HG02763 (cell line): ENCODE measurements at regions not wholly inside any gene's neighbourhood (a gene's known extent, or its start where the extent isn't known, plus 50 kb on each side); places are given as distances from the start of the nearest gene placed in this dataset.

Experiments
- ATAC-seq: cut with Tn5 transposase; IDR thresholded peaks from one replicate; pipeline ENCODE4 v1.9.1; 2021; ENCODE audit warnings: mild to moderate bottlenecking, moderate library complexity; ENCODE audit not compliant: unreplicated experiment

DNA sequence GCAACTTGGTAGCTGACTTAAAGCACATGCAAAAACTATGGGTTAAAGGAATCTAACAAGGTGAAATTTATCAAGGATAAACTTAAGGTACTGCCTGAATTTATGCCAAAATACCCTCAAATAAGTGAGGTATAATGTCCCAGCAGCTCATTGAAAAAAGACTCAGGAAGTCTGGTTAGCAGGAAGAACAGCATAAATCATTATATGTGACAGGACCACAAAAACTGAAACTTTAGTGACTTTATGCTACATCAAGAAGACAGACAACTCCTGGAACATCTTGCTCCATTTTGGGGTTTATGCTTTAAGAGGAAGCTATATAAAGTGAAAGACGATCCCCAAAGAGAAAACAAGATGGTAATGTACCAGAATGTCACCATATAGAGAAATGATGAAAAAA is 282.4 kb upstream of the ZNF462 start:
- ATAC-seq, result no peak

DNA sequence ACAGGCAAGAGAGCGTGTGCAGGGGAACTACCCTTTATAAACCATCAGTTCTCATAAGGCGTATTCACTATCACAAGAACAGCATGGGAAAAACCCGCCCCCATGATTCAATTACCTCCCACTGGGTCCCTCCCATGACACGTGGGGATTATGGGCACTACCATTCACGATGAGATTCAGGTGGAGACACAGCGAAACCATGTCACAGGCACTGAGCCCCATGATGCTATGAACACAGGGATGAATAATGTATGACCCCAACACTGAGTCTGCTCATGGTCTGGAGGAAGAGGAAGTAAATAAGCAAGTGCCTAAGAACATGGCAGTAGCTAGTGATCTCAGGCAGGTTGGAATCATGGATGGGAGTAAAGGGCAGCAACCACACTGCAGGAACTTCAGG is 281.0 kb upstream of the ZNF462 start:
- ATAC-seq, result no peak

DNA sequence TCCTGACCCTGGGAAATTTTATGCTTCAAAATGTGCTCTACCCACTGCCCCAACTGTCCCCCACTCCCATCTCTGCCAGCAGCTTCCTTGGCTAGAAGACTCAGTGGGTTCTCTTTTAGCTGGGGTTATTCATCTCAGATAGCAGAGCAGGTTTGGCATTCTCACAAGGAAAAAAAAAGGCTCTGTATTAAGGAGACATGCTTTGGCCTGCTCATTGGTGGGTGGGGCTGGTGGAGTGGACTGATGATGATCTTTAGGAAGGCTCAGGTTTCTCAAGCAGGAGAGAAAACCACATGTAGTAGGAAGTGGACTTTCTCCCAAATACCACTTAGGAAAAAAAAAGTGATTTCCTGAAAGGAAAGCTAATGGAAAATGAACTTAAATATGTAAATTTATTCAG is 279.2 kb upstream of the ZNF462 start:
- no peak for ATAC-seq

DNA sequence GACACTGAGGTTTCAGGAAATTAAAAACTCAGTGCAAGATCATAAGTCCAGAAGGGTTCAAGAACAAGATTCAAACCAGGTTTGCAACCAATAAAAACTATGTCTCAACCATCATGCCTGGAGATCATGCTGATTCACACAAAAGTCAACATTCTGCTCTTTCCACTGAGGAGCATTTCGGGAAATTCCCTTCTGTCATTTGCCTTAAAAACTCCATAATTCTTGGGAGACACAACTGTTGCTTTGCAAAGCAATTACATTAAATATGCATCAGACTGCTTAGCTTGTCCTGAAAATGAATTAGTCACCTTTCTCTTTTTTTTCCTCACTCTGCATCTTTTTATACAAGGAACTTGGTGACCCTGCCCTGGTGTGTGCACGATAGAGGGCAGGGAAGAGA is 275.9 kb upstream of the ZNF462 start:
- no peak for ATAC-seq

DNA sequence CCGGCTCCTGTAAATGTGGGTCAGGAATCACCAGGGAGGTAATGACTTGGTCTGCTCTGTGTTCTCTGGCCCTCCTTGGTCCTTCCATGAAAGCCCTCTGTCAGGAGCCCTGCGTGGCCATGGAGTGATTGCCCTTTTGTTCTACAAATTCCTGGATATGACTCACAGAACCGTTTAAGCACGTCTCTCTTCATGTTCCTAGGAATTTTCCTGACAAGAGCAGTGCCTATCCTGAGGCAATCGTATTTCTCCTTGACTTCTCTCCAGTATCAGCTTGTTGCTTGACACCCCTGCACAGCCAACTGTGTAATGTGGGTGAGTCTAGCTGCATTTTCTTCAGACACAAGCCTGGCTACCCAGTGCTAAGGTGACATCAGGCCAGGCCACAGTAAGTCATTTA is 274.3 kb upstream of the ZNF462 start:
- ATAC-seq, result no peak

DNA sequence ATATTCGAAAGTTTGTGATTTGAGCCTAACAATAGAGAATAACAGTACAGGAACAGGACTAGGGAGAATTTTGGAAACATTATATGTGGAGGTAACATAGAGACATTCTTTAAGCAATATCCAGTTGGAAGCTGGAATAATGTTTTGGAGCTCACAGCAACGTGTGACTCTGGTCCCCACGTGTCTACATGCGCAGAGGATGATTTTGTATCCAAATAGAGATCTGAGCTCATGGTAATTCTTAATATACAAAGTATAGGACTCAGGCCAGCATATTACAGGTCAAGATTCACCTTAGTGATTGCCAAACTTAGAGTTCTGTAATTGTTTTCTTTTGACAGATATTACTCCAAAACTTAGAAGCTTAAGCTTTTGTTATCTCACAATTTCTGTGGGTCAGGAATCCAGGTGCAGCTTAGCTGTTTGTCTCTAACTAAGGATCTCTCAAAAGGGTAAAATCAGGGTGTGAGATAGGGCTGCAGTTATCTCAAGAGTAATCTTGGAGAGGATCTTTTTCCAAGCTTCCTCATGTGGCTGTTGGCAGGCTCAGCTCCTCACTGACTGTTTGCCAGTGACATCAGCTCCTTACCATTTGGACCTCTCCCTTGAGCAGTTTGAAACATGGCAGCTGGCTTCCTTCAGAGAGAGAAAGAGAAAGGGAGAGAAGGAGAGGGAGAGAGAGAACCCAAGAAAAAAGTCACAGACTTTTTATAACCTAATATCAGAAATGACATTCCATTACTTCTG is 272.0 kb upstream of the ZNF462 start:
- ATAC-seq, result no peak

DNA sequence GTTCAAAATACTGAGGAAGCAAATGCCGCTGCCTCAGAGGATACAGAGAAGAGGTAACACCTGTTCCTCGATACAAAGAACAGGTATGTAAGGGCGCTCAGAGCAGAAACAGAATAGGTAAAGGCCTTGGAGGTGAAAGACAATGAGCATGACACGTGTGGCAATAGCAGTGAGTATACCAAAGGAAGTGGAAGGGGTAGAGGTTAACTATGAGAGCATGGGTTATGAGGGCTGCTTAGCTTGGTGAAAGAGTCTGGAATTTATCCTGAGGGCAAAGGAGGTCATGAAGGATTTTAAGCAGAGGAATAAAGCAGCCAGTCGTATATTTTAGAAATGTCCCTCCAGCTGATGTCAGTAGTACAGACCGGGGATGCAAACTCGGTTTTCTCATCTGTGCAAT is 269.8 kb upstream of the ZNF462 start:
- ATAC-seq, result no peak

DNA sequence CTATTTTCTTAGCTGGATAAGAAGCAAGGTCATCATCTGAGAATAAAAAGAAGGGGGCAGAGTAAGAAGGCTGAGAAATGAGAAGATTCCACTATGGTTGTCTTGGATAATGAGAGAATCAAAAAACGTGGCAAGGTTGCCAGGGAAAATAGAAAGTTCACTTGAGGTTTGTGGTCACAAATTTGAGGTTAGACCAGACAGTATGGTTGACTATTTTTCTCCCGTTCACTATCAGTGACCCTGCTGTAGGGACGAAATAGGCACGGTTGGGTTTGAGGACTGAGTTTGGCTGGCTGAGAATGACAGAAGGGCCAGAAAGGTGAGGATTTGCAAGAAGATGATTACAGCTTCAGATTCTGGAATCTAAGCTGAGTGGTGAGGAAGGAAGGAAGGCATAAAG is 266.0 kb upstream of the ZNF462 start:
- no peak for ATAC-seq

DNA sequence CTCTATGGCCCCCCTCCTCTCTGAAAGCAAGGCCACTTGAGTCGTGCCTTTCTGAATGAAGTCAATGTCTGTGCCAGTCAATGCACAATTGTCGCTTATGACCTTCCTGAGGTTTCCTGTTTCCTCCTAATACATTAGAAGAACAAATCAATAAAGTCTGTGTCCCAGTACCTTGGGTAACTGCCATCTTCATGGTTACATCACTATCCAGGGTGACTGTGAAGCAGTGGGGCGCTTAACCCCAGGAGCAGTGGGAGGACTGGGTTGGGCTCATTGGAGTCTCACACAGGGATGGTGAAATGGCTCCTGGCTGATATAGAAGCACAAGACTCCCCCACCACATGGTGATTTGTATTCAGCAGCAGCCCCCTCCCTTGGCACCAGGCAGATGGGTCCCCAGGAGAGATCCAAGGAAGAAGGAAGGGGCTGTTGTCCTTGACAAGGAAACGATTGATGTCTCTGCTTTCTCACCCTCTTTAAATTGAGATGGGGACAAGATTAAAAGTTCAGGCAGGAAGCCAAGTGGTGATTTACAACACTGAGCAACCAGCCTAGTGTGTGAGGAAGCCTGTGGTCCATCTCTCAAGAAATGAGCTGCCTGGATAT is 261.9 kb upstream of the ZNF462 start:
- ATAC-seq, result no peak

DNA sequence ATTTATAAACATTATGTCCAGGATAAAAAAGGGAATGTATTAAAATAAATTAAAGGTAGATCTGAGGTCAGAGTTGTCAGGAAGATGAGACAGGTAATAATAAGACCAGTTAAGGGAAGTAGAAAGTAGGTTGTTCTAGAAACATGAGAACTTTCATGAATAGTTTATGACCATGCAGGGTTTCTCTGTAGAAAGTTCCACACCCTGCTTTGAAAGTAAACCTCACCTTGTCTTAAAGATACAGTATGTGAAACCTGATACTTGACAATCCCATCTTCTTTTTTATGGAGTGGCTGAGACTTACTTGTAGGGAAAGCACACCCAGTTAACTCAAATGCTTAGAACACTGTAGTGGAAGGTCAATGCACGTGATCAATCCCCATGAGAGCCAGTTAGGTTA is 260.6 kb upstream of the ZNF462 start:
- no peak for ATAC-seq

DNA sequence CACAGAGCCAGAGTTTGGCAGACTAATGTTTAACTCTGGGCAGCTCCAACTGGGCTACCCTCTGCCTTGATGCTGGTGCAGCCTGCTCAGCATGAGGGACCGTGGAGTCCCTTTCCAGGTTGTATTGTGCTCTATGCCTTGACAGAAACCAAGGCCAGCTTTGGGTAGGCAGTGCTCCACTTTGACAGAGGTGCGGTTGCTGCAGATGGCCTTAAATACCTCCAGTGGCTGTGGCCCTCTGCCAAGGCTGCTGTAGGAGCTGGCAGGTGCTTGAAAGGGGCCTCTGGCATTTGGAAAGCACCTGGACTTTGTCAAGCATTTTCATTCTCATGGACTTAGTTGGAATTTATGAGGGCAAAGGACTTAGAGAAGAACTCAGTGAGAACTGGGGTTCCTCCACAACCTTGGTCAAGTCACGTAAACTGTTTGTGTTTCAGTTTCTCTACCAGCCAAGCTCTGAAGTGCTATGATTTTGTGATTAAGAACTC is 249.7 kb upstream of the ZNF462 start:
- ATAC-seq, result no peak

DNA sequence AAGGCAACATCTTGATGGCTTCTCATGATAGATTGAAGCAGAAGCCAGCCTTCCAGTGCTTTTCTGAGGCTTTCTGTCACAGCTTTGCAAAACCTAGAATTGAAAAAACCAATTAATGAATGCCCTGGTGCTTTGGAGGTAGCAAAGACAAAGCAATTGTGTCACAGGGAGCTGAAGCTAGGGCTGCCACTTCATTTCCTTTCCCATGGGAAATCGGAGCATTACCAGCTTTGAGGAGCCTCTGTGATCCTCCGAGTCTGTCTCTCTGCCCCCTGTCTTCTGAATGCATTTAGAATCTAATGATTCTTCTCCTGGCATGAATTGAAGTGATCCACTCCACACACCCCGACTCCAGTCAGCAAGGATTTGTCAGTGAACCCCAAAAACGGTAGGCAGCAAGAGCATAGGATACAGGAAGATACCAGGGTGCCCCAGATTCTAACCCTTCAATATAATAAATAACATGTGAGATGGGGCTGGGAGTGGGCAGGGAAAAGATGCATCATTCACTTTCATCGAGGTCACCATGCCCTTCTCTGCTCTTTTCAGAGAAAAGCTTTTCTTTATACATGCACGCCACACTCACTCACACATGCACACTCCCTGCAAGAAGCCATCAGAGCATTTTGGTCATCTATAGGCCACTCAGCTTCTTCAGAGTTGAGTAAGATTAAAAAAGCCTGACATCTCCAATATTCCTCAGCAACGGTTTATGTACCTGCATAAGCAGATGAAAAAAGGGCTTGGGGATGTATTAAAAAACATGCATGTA is 247.7 kb upstream of the ZNF462 start:
- ATAC-seq, result no peak

DNA sequence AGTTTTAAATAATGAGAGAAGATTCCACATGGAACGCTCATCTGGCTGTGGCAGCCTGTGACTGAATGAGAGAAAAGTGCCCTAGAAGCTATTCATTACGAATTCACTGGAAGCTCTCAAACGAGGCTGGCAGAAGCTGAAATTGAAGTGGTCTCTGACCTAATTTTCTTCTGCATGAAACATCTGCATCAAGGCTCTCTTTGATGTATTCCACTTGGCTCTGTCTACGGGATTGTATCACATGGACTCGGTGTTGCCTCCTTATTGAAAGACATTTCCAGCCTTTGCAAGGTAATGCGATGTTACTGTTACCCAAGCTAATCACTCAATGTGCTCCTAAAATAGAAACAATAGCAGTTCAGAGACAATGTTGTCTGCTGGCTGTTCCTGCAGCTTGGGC is 246.9 kb upstream of the ZNF462 start:
- no peak for ATAC-seq

DNA sequence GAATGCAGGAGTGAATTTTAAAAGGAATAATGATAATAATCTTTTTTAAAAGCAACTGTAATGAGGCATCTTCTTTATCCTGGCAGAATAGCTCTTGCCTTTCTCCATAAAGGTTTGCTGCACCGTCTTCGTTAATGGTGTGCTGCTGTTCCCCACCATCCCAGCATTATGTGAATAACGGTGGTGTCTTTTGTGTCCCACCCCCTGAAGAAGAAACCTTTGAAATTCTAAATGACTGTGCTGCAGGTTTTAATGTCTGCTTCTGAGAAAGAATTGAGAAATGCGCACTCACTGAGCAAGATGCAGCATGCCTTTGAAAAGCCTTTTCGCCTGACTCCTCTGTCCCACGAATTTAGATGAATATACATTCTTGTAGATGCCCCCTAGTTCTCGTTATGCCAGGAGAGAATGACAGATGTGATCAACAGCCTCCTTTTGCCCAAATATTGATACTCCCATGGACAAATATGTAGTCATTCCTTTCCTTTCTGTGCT is 246.1 kb upstream of the ZNF462 start:
- no peak for ATAC-seq

DNA sequence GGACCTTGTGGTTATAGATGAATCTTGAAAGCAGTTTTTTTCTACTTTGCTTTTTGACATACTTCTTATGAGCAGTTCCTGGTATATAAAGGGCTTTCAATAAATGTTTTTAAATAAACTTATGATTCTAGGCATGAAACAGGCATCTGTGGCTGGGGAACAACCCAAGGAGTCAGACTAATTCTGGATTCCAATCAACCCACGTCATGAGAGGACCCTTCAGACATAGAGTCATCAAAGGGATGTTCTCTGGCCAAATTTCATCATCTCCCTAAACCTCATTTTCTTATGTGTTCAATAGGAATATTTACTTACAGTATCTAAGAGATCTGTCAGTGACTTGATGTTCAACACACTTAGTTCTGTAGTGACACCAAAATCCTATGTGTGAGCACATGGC is 243.8 kb upstream of the ZNF462 start:
- ATAC-seq, result no peak

DNA sequence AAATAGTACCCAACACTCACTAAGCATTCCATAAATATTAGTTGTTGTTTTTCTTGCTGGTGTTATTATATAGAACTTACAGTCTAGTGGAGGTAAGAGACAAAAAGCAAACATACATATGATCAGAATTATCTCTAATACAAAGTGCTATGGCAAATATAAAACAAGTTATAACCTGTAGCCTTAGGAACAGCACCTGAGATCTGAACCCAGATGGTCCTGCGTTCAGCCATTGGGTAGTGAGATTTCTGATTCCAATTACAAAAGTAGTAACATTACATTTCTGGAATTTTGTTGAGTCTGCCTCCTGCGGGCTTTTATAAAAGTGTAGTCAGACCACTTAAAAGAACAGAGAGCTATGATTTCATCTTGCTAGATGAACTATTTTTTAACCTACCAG is 242.9 kb upstream of the ZNF462 start:
- ATAC-seq, result no peak

DNA sequence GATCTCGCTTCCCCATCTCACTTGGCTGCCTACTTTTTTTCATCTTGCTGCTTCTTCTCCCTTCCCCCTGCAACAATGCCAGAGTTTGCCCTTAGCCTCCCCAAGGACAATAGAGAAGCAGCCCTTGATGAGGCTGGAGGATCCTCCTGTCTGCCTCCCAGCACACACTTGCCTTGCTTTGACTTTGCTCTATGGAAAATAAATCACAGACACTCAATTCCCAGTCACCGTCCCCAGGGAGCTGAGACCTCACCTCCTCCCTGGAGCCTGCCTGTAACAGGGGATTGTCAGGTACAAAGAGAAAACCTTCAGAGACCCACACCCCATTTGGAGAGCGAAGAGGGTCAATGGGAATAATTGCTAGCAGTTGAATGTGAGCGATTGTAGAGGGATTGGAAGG is 242.1 kb upstream of the ZNF462 start:
- ATAC-seq, result no peak

DNA sequence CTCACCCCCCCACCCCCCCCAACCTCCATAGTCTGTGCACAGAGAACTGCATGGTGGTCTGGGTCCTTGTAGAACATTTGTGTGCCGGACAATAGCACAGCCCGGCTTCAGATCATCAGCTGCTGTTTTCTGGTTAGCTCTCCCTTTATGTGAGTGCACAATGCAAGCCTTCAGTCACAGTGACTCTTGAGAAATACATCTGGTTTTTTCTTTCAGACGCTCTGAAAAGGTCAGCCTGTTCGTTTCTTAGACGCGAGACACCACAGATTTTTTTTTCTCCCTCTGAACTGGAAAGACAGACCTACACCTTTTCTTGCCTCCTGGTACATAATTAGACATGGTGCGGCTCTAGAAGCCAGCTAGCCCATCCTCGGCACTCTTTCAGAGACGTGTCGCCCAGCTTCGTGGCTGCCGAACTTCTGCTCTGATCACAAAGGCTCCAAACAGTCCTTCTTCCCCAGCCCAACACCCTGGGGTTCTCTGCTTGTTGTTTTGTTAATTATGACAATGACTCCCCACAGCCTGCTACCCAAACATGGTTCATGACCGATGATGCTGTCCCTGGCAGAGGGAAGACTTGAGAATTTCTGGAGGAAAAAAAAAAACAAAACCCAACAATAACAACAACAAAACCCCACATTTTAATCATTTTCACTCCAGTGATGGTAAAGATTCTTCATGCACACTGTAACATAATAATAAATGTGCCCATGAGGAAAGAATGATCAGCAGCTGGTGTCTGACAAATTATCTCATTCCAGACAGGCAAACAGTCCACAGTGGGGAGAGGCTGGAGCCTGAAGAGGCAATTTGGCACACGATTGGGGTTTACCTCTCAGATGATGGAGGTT is 241.4 kb upstream of the ZNF462 start:
- ATAC-seq, result no peak

DNA sequence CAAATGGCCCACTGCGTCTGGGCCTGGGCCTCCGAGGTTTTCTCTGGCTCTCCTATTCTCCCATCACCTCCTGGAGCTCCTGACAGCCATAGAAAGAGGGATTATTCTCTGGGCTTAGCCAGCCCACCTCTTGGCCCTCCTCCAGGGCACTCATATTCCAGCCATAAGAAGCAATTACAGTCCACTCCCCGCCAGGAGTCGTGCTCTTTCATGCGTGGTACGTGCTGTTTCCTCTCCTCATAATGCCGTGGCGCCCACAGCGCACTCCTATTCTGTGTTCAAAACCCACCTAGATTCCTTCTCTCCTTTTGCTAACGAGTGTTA is 240.8 kb upstream of the ZNF462 start:
- ATAC-seq, result no peak

DNA sequence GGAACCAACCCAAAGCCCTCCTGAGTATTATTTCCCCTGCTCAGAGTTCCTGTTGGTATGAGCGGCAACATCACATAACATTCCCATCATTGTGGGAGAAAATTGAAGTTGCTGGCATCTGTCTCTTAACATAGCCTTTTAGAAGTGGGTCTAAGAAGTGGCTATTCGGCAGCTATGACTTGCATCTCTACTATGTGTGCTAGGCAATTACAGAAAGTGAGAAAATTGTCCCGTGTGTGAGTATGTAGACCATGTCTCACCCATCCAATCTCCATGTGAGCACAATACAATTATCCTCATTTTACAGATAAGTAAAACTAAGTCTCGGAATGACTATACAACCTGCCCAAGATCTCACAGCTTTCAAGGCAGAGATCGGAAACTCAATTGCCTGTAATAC is 239.4 kb upstream of the ZNF462 start:
- no peak for ATAC-seq

DNA sequence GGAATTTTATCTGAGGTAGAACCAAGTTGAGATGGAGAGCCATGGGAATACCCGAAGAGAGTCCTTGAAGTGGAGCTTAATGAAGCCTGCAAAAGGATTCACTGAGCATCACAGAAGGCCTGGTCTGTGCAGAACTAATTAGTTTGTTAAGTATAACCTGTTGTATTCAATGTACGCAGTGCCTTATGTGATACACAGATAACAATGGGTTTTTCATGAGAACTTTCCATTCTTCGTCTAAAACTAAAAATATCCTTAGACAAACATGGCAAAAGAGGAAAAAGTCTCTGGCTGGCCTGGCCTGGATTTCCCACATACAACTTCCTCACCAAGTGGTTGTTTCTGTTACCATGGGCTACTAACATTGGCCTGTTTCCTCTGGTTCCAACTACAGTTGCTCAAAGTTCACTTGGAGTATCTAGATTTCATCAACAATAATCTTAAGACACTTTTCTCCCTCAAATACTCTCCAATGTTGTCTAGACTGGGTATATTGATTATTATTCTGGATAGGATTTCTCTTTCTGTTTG is 237.6 kb upstream of the ZNF462 start:
- no peak for ATAC-seq
